ENCODE measurements at regions not wholly inside any gene's neighbourhood (a gene's known extent, or its start where the extent isn't known, plus 50 kb on each side); places are given as distances from the start of the nearest gene placed in this dataset.

GRCh38 chr4:183843248-183843671, 61.8 kb upstream of the STOX2 start:
- no peak for DNase-seq (ENCODE audit: low read depth in 3 of 3, low spot score in 2 of 3)

GRCh38 chr4:183846951-183847350, 58.2 kb upstream of the STOX2 start:
- DNase-seq (ENCODE audit: low read depth in 3 of 3, low spot score in 2 of 3): no peak

- no peak for DNase-seq (ENCODE audit: low read depth in 3 of 3, low spot score in 2 of 3)
Observed at GRCh38 chr4:183848805-183849204, 56.3 kb upstream of the STOX2 start.

- no peak for DNase-seq (ENCODE audit: low read depth in 3 of 3, low spot score in 2 of 3)
Observed at GRCh38 chr4:183852910-183853547, 52.1 kb upstream of the STOX2 start.

- DNase-seq (ENCODE audit: low read depth in 3 of 3, low spot score in 2 of 3): no peak
Observed at GRCh38 chr4:183853548-183853940, 51.6 kb upstream of the STOX2 start.

Measured in right renal cortex interstitium (tissue), 3 donors.